NT2/D1 (cell line): ENCODE measurements at regions not wholly inside any gene's neighbourhood (a gene's known extent, or its start where the extent isn't known, plus 50 kb on each side); places are given as distances from the start of the nearest gene placed in this dataset.

Experiments used
- DNase-seq: peaks from one replicate; pipeline ENCODE4 v3.0.0-alpha.2; 2011; ENCODE audit warnings: low read depth, low spot score
- H3K27me3 ChIP-seq: 2 replicates; pipeline ENCODE4 v1.6.0; 2011; ENCODE audit warnings: mild to moderate bottlenecking; ENCODE audit not compliant: insufficient read length, insufficient read depth
- H3K36me3 ChIP-seq: 2 replicates; pipeline ENCODE4 v1.6.1; 2011; ENCODE audit warnings: mild to moderate bottlenecking, low read length, mixed read lengths; ENCODE audit not compliant: insufficient read depth, insufficient read length
- H3K4me1 ChIP-seq: 2 replicates; pipeline ENCODE4 v1.5.1; 2011; ENCODE audit not compliant: insufficient read depth, insufficient read length
- H3K4me3 ChIP-seq: 2 replicates; pipeline ENCODE4 v1.5.1; 2011; ENCODE audit warnings: low read depth; ENCODE audit not compliant: insufficient read length
- H3K9ac ChIP-seq: 2 replicates; pipeline ENCODE4 v1.6.0; 2011; ENCODE audit warnings: low read depth; ENCODE audit not compliant: insufficient read length
- H3K9me3 ChIP-seq: 2 replicates; pipeline ENCODE4 v1.5.1; 2011; ENCODE audit warnings: mild to moderate bottlenecking, low read length; ENCODE audit not compliant: insufficient read depth
- SUZ12 ChIP-seq: IDR thresholded peaks from 2 replicates; pipeline ENCODE4 v1.6.1; 2011; ENCODE audit not compliant: insufficient read length, insufficient read depth; ENCODE audit errors: extremely low read depth
- YY1 ChIP-seq: IDR thresholded peaks from 2 replicates; pipeline ENCODE4 v1.6.1; 2011; ENCODE audit not compliant: insufficient read length, insufficient read depth
- ZNF274 ChIP-seq: IDR thresholded peaks from 2 replicates; pipeline ENCODE4 v1.6.1; 2011; ENCODE audit warnings: mild to moderate bottlenecking, low read depth, low read length

- Histone ChIP-seq H3K9me3 (peaks cover 4% of the 10 kb centered on the region; the same call in 1 of the 2 replicates), H3K27me3 (no peaks in the 10 kb centered on the region), H3K4me3 (no peak overlapping the region), H3K9ac (no peak overlapping the region), H3K36me3 (no peaks in the 10 kb centered on the region), H3K4me1 (peaks cover 20% of the 10 kb centered on the region)
- no peak for DNase-seq
- TF ChIP-seq ZNF274, result no peak
- no peak for TF ChIP-seq SUZ12
Observed at GRCh38 chr9:93862877-93863545, 92.1 kb downstream of the BARX1 start.

- Histone ChIP-seq H3K9me3 (peaks cover 4% of the 10 kb centered on the region; the same call in 1 of the 2 replicates), H3K36me3 (no peaks in the 10 kb centered on the region), H3K4me1 (peaks cover 20% of the 10 kb centered on the region), H3K4me3 (no peak overlapping the region), H3K9ac (no peak overlapping the region), H3K27me3 (no peaks in the 10 kb centered on the region)
- TF ChIP-seq SUZ12 (no peak), YY1 (no peak), ZNF274 (no peak)
- no peak for DNase-seq
Observed at GRCh38 chr9:93861736-93862358, 93.3 kb downstream of the BARX1 start.

GRCh38 chr9:93860694-93861658 lies 94.2 kb downstream of the BARX1 start:
- no peak overlapping the region for H3K4me3 ChIP-seq
- no peak for DNase-seq
- TF ChIP-seq YY1 (no peak), ZNF274 (no peak), SUZ12 (no peak)
- peaks cover 20% of the 10 kb centered on the region for H3K4me1 ChIP-seq
- H3K9me3 ChIP-seq, result peaks cover 4% of the 10 kb centered on the region; the same call in 1 of the 2 replicates
- no peak overlapping the region for H3K9ac ChIP-seq
- no peaks in the 10 kb centered on the region for H3K27me3 ChIP-seq
- H3K36me3 ChIP-seq, result no peaks in the 10 kb centered on the region

GRCh38 chr9:93859431-93860215 lies 95.5 kb downstream of the BARX1 start:
- Histone ChIP-seq H3K4me3 (no peak overlapping the region), H3K4me1 (peaks cover 14% of the 10 kb centered on the region), H3K36me3 (no peaks in the 10 kb centered on the region), H3K9ac (no peak overlapping the region), H3K27me3 (no peaks in the 10 kb centered on the region), H3K9me3 (peaks cover 4% of the 10 kb centered on the region; the same call in 1 of the 2 replicates)
- DNase-seq, result no peak
- TF ChIP-seq SUZ12, result no peak
- TF ChIP-seq YY1, result no peak
- no peak for TF ChIP-seq ZNF274

GRCh38 chr9:93857528-93857927 lies 97.6 kb downstream of the BARX1 start:
- H3K27me3 ChIP-seq, result no peaks in the 10 kb centered on the region
- no peak overlapping the region for H3K4me3 ChIP-seq
- TF ChIP-seq YY1, result no peak
- TF ChIP-seq SUZ12, result no peak
- TF ChIP-seq ZNF274, result no peak
- no peaks in the 10 kb centered on the region for H3K36me3 ChIP-seq
- H3K9me3 ChIP-seq, result no peaks in the 10 kb centered on the region
- peaks cover 12% of the 10 kb centered on the region for H3K4me1 ChIP-seq
- no peak overlapping the region for H3K9ac ChIP-seq
- DNase-seq, result no peak

- Histone ChIP-seq H3K9ac (no peak overlapping the region), H3K4me3 (no peak overlapping the region), H3K4me1 (no peaks in the 10 kb centered on the region), H3K36me3 (no peaks in the 10 kb centered on the region), H3K9me3 (no peaks in the 10 kb centered on the region), H3K27me3 (no peaks in the 10 kb centered on the region)
- no peak for TF ChIP-seq ZNF274
- DNase-seq, result no peak
Observed at GRCh38 chr9:93852728-93853127, 102.4 kb downstream of the BARX1 start.

GRCh38 chr9:93846349-93846748 lies 108.8 kb downstream of the BARX1 start:
- DNase-seq, result no peak
- H3K4me3 ChIP-seq, result no peak overlapping the region
- no peaks in the 10 kb centered on the region for H3K36me3 ChIP-seq
- H3K4me1 ChIP-seq, result no peaks in the 10 kb centered on the region
- H3K27me3 ChIP-seq, result no peaks in the 10 kb centered on the region
- no peak for TF ChIP-seq ZNF274
- TF ChIP-seq SUZ12, result no peak
- no peak for TF ChIP-seq YY1
- H3K9me3 ChIP-seq, result peaks cover 13% of the 10 kb centered on the region; the same call in 1 of the 2 replicates
- no peak overlapping the region for H3K9ac ChIP-seq
